Activated CD8-positive, alpha-beta memory T cell treated with anti-CD3 and anti-CD28 coated beads, Interleukin-2, amount 50 U/mL, for 4 hours (primary cell): ENCODE measurements at regions not wholly inside any gene's neighbourhood (a gene's known extent, or its start where the extent isn't known, plus 50 kb on each side); places are given as distances from the start of the nearest gene placed in this dataset.

Experiments
- DNase-seq: peaks from one replicate; pipeline ENCODE4 v3.0.0-alpha.2; 2020

DNA sequence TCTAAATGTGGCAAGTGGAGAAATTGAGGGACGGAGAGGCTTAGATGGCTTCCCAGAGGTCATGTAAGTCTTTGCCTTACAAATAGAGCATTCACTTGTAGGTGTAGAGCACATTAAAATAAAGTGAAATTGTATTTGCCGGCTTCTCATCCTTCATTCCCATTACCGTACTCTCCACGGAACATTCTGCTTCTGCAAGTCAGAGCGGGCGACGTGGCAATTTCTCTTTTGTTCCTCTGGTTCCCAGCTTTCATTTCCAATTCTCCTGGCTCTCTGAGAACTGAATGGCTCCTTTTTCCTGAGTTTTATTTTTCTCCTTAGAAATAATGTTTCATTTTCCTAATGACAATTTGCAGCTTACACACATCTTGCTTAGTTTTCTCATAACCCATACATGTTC is 51.3 kb upstream of the PFKP start:
- no peak for DNase-seq

DNA sequence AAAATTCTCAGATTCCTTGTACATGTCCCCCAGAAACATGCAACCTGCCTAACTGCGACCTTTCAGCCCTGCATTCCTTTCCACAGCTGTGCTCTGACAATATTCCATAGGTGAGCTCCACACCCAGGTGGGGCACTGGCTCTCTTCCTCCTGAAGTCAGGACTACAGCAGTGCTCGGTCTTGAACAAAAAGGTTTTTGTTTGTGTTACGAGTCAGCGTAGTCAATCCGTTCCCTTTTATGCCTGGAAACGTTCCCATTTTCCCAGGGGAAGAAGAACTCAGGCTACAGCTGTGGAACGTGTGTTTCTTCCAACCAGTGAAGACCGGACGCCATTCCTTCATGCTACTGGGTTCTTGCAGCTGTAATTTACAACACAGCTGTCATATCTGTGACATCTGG is 52.4 kb upstream of the PFKP start:
- no peak for DNase-seq

DNA sequence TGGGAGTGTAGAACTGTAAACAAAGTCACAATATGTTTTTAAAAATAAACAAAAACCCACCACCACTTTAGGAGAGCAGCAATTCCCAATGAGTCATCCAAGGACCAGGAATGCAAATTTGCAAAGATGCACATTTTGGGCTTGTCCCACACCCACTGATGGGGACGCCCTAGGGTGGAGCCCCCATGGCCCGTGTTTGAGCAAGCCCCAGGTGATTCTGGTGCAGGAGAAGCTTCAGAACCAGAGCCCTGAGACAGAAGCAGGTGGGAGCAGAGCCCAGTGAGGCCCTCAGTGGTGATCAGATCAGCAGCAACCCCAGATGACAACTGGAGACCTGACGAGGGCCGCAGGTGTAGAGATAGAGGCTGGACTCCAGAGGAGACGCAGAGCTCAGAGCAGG is 55.1 kb upstream of the PFKP start:
- no peak for DNase-seq

DNA sequence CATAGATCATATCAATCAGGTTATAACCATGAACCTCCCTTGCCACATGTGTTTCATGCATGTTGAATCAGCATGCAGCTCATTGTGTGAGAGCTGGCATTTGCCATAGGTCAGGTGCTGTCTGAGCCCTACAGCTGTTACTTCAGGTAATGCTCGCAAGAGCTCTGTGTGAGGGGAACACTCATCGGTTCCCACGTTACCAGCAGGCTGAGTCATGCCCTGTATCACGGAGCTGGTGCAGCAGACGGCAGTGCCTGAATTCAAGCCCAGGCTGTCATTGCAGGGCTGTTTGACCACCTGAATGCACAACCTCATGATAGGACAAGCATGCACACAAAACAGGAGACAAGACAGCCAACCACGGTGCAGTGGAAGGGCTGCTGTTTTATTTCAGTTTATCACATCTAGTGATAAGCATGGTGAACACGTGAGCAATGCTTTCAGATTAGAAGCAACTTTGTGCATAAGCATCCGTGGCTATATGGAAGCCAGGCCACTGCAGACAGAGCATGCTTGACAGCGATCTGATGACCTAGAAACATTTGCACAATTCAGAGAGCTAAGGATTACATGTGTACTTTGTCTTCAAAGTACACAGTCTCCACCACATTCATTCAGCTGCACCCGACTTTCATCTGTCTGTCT is 56.4 kb upstream of the PFKP start:
- DNase-seq: no peak

DNA sequence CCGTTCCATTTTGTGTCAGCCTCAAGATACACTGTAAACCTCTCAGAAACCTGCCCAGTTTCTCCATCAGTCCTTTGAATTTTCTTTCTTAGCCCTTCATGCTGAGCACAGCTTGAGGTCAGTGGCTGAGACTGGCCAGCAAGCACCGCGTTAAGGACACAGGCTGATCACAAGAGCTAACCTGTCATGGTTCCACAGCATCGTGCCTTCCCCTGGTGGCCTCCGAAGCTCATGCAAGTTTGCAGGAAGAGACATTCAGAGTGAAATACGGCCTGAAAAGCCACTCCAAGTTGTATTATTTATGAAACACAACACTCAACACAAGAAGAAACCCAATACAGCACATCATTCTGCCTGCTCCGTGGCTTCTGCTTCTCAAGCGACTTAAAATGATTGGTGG is 57.0 kb upstream of the PFKP start:
- DNase-seq: no peak

DNA sequence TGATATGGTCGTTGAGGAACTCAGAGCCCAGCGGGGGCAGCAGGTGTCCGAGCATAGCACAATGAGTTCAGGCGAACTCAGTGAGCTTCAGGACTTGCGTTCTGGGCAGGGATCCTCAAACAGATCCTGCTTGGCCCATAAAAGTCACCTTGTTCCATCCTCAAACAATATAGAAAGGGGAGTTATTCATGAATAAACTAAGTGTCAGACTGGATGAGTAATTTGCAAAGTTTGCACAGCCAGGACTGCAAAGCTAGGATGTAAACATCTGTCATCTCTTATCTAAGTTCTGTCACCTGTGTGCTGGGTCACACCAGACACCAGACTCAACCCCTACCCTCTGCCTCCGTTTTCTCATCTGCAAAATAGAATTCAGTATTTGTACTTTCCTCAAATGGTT is 58.0 kb upstream of the PFKP start:
- DNase-seq: no peak

DNA sequence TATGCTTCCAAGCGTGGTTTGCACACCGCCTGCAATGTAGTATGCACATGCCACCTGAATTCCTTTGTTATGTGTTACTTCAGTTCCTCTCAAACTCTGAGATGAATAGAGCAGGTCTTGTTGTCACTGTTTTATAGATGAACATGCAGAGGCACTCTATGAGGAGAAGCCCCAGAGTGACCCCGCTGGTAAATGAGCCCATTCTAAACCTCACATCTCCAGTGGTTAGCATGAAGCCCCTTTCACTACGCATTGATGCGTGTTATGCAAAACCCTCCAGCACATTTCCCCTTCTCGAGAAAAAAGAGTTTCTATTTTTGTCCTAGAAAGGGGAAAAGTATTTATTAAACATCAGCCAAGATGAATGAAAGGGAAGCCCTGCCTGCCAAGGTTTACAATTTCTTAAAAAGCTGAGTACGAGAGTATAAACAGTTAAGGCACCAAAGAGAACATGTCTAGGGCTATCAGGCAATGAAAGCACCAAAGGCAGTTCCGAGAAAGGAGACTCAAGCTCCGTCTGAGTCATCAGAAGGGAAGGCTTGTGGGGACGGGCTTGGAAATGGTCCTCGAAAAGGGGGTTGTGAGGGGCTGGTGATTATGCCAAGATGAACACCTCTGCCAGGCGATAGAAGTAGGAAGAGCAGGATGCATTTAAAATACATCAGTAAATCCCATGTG is 58.7 kb upstream of the PFKP start:
- DNase-seq: no peak

DNA sequence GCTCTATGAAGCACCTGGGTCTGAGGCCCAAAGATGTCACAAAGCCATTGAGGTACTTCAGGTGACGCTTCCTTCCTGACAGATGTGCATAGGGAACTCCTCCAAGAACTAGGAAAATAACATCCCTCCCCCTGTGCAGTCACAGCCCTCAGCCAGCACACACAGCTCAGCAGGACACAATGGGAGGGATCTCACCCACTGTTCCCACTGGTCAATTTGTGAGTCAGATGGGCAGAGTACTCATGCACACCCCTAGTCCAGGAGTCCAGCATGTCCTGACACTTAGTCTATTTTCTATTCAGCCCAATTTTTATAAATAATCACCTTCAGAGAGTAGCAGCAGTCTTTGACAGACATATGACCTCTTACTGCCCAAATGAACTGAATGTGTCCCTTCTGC is 60.7 kb upstream of the PFKP start:
- no peak for DNase-seq

DNA sequence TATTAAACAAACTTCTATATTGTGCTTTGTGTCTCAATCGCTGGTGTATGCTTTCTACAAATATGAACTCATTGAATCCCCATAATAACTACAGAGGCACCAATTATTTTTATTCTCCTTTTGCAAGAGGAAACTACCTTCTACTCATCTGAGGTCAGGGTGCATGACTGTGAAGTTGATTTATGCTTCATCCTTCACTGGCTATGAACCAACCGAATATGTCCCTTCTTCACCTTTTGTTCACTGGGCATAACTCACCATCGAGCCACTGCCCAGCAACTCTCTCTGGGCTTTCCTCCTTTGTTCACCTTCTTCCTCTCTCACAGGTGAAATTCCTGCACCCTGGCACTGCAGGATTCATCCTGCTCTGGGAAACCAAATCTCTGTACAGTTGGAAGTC is 61.3 kb upstream of the PFKP start:
- no peak for DNase-seq

DNA sequence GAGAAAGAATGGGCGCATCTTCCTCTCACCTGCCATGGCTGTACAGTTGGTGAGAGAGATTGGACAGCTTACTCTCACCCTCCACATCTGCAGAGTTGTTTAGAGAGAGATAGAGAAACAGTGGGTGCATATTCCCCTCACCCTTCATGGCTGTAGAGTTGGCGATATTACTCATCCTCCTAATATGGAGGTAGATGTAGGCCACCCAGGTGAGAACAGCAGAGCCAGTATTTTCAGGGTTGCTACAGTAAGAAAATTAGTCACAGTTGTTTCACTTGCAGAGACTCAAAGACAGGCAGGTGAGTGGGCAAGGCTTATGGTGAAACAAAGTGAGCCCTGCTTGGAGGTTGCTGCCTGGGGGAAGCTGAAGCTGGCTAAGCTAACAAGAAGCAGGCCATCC is 65.0 kb upstream of the PFKP start:
- no peak for DNase-seq

DNA sequence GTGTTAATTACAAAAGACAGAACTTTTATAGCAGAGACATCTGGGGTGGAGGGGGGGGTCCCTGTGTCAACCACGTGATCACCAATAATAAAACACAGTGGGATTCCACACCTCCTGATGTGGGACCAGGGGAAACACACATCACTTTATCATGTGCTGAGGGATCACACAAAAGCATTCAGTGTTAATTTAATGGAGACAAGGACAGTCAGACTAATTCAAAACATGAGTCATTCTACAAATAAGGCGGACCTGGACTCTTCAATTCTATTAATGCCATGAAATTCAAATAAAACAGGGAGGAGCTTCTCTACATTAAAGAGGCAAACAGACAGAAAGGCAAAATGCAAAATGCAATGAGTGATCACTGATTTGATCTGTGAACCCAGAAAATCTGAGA is 67.3 kb upstream of the PFKP start:
- DNase-seq: no peak

DNA sequence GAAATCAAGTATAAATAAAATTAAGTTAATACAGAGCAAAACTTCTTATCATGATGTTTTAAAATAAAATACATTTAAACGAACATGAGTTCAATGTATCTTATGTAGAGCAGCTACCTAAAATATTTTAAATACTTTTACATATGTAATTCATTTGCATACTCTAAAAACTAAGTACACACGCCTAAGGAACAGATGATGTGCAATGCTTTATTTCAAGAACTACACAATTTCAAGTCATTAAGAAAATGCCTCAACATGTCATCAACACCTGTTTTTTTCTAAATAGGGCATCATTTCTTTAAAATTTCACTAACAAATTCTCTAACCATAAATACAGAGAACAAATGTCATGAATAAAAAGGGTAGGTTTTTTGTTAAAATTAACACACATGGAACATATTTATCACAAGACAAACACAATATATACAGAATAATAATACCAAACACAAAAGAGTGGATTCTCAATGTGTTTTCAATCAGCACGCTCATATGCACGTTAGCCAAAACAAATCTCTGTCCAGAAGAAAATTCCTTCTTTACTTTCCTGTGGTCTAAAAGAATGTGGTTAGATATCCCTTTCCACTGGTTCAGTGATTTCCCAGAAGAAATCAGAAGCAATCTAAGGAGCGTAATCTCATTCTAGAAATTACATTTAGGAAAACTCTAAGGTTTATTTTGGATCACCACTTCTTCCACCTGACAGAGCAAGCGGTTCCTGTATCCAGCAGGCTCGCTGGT is 73.0 kb upstream of the PFKP start:
- no peak for DNase-seq

DNA sequence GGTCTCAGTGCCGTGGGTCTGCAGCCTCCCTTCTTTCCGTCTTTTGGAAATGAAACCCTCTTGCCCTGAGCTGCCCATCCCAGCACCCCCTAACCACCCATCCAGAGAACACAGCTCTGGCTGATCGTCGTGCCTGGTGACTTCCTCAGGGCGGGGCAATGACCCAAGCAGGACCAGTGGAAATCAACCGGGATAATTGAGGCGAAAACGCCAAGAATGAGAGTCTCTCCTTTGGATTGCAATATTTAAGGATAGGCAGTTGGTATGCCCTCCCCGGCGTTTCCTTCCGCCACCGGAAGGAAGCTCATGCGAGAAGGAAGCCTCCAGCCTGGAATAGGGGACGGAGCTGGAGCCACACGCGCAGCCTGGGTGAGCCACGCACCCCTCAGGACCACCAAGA is 73.7 kb upstream of the PFKP start:
- DNase-seq: no peak

DNA sequence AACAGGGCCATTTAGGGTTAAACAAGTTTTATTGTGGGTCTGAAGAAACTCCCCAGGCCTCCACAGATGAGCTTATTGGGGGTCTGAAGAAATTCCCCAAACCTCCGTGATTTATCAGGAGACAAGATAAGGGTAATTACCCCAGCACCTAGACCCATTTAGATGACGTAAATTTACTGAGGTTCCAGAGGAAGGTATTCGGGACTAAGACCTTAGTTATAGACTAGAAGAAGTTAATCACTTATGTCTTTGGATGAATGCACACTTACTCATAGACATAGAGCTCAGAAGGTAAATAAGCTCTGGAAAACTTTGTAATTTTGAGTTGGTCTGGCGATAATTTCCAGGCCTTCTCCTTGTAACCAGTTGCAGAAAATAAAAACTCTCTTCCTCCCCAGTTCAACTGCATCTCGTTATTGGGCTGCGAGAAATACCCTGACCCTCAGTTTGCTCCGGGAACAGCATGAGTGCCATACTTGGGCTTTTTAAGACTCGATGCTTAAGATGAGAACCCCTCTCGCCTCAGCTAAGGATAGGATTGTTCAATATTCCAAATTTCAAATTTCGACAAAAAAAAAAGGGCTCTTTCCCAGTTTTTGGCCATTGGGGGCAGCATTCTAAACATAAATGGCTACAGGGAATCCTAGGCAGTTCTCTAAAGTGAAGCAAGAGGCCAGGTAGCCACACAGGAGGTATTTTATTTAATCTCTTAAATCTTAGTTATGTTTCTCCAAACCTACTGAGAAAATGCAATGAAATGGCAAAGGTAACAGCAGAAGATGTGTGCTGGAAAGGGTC is 74.7 kb upstream of the PFKP start:
- no peak for DNase-seq

DNA sequence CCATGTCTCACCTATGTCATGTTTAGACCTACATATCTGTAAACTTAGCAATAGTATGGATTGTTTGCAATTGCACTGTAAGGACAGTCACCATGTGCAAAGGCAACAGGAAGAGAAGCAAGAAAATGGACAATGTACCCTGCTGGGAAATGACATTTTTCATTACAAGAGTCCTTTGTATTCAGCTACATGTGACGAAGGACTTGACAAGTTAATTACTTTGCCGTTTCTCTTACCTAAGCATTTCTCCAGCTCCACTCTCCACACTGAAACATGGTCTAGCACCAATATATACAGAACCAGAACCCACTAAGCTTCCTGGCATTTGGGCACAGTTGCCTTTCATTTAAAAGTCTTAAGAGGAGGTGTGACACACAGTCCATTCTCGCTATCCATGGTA is 76.6 kb upstream of the PFKP start:
- DNase-seq: no peak

DNA sequence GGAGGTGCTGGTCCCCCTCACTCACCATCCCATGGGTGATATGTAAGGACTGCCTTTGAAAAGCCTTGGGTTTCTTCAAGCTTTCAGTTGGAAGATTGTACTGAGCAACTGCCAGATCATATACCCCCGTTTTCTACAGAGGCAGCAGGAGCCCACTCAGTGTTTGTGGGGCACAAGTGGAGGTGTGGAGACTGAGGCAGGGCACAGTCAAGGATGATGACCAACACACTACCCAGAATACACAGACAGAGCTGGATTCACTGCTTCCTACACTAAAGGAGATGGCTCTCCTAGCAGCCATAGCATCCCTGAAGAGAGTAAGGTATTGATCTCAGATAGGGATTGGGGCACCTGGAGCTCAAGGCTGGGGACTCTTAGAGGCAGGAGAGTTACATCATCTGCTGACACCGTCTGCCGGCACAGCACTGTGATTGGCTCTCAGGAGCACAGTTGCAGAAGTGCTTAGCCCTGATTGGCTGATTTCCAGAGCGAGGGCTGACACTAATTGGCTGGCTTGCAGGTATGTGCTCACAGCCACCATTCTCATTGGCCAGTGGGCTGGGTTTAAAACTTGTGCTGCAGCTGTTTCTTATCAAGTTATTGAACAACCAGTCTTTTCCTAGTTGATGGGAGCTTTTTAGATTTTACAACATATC is 77.9 kb upstream of the PFKP start:
- DNase-seq: no peak

DNA sequence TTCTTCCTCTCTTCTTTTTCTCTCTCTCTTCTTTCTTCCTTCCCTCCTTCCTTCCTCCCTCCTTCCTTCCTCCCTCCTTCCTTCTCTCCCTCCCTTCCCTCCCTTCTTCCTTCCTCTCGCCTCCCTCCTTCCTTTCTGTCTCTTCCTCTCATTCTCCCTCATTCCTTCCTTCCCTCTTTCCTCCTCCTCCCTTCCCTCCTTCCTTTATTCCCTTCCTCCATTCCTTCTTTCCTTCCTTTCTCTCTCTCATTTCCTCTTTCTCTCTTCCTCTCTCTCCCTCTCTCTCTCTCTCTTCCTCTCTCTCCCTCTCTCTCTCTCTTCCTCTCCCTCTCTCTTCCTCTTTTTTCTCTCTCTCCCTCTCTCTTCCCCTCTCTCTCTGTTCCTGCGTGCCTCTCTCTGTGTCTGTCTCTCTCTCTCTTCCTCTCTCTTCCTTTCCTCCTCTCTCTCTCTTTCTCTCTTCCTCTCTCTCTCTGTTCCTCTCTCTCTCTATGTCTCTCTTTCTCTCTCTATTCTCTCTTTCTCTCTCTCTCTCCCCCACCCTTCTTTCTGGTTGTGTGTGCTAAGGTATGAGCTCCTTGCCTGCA is 80.1 kb upstream of the PFKP start:
- no peak for DNase-seq

DNA sequence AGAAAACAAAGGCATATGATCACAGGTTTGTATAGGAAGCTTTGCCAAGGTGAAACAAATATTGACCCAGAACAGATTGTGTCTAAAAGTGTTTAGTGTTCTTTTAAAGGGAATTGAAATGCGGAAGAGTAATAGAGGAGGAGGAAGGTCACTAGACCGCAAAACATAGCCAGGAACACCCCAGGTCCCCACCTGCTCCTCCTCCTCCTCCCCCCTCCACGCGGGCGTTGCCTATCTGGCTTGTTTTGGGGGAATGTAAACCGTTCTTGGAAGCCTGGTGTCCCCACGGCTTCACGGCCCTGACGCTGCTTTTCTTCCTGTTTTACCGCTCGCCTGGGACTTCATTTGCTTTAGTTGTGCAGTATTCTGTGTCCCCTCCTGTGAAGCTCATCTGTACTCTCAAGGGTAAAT is 81.0 kb upstream of the PFKP start:
- no peak for DNase-seq

DNA sequence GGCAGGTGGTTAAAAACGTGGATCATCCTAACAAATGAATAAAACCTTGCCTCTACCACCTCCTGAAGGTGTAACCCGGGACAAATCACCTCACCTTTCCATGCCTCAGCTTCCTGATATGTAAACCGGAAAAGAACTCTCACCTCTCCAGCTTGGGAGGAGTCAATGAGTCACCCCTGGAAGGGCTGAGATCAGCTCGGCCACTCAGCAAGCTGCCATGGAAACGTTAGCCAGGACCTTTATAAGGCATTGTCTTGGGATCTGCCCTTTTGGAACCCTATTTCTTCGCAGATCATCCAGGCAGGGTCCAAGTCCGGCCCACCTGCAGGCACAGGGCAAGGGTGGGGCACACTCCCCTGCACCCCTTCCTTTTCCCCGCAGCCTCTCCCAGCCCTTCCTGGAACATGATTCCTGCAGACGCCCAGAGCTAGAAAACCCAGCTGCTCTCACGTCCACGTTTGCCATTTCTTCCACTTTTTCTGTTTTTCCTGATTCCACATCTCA is 81.6 kb upstream of the PFKP start:
- no peak for DNase-seq

DNA sequence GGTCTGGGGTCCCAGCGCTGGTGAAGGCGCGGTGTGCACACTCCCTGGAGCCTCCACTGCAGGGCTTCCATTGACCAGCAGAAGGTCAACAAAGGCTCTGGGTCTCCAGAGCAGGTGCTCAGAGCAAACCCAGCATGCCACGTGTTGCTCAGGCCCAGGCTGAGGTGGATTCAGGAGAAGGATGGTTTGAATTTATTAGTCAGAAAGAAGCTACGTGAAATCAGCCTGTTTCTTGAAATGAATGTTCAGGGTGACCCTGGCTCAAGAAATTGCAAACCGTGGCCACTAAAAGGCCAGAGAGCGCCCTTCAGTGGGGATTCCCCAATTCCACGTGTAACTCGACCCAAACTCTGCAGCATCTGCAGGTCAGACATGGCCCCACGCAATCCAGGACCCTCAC is 82.7 kb upstream of the PFKP start:
- DNase-seq: no peak

DNA sequence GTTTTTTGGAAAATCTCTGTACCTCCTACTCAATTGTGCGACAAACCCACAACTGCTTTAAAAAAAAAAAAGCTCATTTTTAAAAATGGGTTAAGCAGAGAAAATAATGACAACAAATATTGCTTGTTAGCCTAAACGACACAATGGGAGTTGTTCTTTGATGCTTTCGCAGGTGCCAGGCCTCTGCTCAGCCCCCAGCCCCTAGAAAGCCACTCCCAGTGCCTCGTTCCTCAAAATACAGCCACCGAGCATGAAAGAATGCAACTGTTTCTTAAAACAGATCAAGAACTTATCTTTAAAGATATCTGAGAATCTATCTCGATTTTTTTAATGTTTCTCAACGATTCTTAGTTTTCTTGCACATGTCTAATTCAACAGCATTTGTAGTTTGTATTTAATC is 85.2 kb upstream of the PFKP start:
- no peak for DNase-seq

DNA sequence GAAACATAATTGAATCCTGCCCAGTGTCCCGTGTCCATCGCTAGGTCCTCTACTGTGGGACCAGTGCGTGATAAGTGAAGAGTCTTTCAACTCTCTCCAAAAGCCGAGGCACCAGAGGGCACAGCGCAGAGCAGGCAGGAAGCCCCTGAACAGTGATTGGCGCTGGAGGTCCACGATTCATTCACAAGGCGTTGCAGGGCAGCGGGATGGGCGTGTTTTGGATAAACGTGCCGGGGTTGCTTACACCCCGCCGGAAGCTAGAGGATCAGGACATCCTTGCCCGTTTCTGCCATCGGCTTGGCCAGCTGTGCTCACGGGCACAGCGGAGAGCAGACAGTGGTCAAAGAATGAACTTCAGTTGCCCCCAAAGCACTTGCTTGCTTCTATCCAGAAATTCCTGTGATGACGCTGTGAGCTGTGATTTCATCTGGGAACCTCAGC is 86.0 kb upstream of the PFKP start:
- no peak for DNase-seq
